ENCODE measurements at regions not wholly inside any gene's neighbourhood (a gene's known extent, or its start where the extent isn't known, plus 50 kb on each side); places are given as distances from the start of the nearest gene placed in this dataset.

DNA sequence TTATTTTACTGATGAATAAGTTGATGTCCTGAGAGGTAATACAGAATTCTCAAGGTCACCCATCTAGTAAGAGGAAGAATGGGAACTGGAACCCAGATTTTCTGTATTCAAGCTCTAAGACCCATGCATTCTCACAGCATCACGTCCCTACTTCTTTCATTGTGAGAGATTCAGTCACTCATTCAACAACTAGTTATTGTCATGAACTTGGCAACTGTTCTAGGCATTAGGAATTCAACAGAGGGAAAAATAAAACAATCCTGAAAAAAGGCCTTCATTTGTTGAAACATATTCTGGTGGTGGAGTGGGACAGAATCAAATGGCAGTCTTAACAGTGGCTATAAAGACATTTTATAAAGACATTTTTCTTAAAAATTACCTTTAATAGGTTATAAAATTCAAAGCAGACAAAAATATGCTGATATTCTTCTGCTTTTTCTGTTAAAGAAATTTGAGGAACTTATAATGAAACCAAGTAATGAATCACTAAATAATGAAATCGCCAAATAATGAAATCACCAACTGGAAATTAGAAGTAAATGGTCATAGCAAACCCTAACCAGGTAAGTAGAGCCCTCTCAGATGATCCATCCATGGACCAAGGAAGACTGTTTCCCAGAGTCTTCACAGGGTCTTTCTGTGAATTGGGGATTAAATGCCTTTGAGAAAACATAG lies 136.5 kb upstream of the DPYD start:
- TF ChIP-seq, protein P1, sequence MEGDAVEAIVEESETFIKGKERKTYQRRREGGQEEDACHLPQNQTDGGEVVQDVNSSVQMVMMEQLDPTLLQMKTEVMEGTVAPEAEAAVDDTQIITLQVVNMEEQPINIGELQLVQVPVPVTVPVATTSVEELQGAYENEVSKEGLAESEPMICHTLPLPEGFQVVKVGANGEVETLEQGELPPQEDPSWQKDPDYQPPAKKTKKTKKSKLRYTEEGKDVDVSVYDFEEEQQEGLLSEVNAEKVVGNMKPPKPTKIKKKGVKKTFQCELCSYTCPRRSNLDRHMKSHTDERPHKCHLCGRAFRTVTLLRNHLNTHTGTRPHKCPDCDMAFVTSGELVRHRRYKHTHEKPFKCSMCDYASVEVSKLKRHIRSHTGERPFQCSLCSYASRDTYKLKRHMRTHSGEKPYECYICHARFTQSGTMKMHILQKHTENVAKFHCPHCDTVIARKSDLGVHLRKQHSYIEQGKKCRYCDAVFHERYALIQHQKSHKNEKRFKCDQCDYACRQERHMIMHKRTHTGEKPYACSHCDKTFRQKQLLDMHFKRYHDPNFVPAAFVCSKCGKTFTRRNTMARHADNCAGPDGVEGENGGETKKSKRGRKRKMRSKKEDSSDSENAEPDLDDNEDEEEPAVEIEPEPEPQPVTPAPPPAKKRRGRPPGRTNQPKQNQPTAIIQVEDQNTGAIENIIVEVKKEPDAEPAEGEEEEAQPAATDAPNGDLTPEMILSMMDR (IDR thresholded peaks at IDR 0.05): no peak
- no peak for TF ChIP-seq POLR2A (IDR thresholded peaks at IDR 0.05)
- Histone ChIP-seq H3K27me3 (no peaks in the 10 kb centered on the region), H3K4me1 (peaks cover 0 to 4% (median 0%) of the 10 kb centered on the region in 4 donors), H3K36me3 (no peaks in the 10 kb centered on the region), H3K4me3 (no peak overlapping the region), H3K27ac (no peak overlapping the region), H3K9me3 (no peaks in the 10 kb centered on the region)
- DNase-seq: no peak
- 67% methylated on average over 2 of the region's 2 CpGs for WGBS (ENCODE audit: insufficient coverage, low coverage, low lambda C conversion rate, missing lambda C conversion rate)
- intact Hi-C loops (cut with DNase I): no loop called here
- ATAC-seq: no peak

DNA sequence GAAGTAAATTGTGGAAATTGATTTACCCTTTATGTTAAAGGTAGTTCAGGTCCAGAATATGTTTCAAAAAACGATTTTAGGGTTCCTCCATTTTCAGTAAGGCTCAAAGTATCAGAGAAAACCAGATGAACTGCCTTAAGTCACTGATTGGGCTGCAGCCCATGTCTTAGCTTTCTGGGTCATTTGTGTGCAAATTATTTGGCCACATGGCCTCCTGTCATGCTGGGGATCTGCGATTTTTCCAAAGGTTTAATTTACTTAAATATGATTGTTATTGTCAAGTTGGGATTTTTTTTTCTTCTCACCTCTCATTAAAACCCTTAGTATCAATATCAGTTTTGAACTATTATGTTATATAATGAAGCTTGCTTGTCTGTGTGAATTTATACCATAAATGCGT lies 135.9 kb upstream of the DPYD start:
- no peaks in the 10 kb centered on the region for H3K27me3 ChIP-seq

DNA sequence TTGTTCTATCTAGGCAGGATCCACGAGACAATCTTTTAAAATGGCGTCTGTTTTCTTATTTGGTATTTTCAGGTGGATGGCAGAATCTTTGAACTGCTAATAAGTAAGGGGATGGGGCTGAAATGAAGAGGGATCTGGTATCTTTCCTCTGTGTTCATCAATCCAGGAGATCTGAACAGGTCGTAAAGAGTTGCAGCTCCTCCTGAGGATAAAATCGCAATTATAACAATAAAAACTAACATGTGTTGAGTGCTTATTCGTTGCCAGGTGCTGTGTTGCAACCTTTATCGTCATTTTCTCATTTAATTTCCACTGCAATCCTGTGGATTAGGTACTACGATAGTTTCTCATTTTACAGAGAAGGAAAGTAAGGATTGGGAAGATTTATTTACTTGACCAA lies 134.6 kb upstream of the DPYD start:
- Histone ChIP-seq H3K4me3 (no peak overlapping the region), H3K27me3 (no peaks in the 10 kb centered on the region), H3K4me1 (peaks cover 0 to 4% (median 0%) of the 10 kb centered on the region in 4 donors), H3K27ac (no peak overlapping the region), H3K9me3 (no peaks in the 10 kb centered on the region), H3K36me3 (no peaks in the 10 kb centered on the region)
- WGBS (ENCODE audit: insufficient coverage, low coverage, low lambda C conversion rate, missing lambda C conversion rate): 68% methylated on average over 7 of the region's 7 CpGs
- ATAC-seq (no peak), DNase-seq (no peak)
- intact Hi-C loops (cut with DNase I): no loop called here
- no peak for TF ChIP-seq POLR2A (IDR thresholded peaks at IDR 0.05)
- TF ChIP-seq, protein P1 (IDR thresholded peaks at IDR 0.05): no peak

More for the DNA sequence above, 135.9 kb upstream of the DPYD start:
- Histone ChIP-seq H3K4me1 (peaks cover 0 to 4% (median 0%) of the 10 kb centered on the region in 4 donors), H3K27ac (no peak overlapping the region), H3K9me3 (no peaks in the 10 kb centered on the region), H3K4me3 (no peak overlapping the region), H3K36me3 (no peaks in the 10 kb centered on the region)
- ATAC-seq (no peak), DNase-seq (no peak)
- intact Hi-C loops (cut with DNase I): no loop called here
- 67% methylated on average over 3 of the region's 3 CpGs for WGBS (ENCODE audit: insufficient coverage, low coverage, low lambda C conversion rate, missing lambda C conversion rate)
- no peak for TF ChIP-seq POLR2A (IDR thresholded peaks at IDR 0.05)
- TF ChIP-seq, protein P1 (IDR thresholded peaks at IDR 0.05): no peak

DNA sequence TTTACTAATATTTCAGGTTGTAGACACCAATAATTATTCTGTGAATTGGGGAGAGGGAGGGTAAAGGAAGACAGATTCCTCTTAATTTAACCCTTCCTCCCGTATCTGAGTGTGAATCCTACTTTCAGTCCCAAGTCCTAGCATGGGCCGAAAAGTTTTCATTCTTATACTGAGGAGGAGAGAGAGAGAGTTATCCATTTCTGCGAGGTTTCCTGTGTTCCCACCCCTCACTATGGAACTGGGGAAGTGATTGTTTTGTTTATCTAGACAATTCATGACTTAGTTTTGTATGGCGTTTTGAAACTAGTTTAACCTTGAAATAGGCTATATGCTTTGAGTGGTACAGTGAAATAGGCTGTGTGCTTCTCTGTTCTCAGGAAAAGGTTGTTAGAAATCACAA lies 134.0 kb upstream of the DPYD start:
- no peaks in the 10 kb centered on the region for H3K27me3 ChIP-seq
- 63% methylated on average over 4 of the region's 4 CpGs for WGBS (ENCODE audit: insufficient coverage, low coverage, low lambda C conversion rate, missing lambda C conversion rate)
- H3K27ac ChIP-seq: no peak overlapping the region
- H3K9me3 ChIP-seq: no peaks in the 10 kb centered on the region
- no peak overlapping the region for H3K4me3 ChIP-seq
- no peaks in the 10 kb centered on the region for H3K36me3 ChIP-seq
- no peak for ATAC-seq
- TF ChIP-seq, protein P1 (IDR thresholded peaks at IDR 0.05): no peak
- TF ChIP-seq POLR2A (IDR thresholded peaks at IDR 0.05): no peak
- H3K4me1 ChIP-seq: peaks cover 0 to 4% (median 0%) of the 10 kb centered on the region in 4 donors
- intact Hi-C loops (cut with DNase I): no loop called here
- DNase-seq: no peak
